PC-9 (cell line): ENCODE measurements at regions not wholly inside any gene's neighbourhood (a gene's known extent, or its start where the extent isn't known, plus 50 kb on each side); places are given as distances from the start of the nearest gene placed in this dataset.

Source experiments
- CTCF ChIP-seq: fragments of 200-600 bp; sonication (generic); conservative IDR thresholded peaks from 2 replicates; pipeline ENCODE4 v1.6.1; 2017; ENCODE audit warnings: mixed run types, antibody characterized with exemption, mild to moderate bottlenecking, moderate library complexity
- EZH2 ChIP-seq: fragments of 200-600 bp; sonication (generic); IDR thresholded peaks from 2 replicates; pipeline ENCODE4 v1.8.0; 2017; ENCODE audit warnings: antibody characterized with exemption, low read depth

DNA sequence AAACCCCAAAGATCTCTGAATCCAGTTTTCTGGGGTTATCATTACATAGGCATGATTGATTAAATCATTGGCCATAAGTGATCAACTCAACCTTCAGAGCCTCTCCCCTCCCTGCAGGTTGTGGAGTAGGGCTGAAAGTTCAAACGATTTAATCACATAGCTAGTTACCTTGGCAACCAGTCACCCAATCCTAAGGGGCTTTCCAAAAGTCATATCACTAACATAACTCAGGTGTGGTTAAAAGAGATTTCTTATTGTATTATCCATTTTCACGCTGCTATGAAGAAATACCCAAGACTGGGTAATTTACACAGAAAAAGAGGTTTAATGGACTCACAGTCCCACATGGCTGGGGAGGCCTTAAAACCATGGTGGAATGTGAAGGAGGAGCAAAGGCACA lies 935.1 kb upstream of the SLC35B3 start:
- TF ChIP-seq EZH2 (no peak), CTCF (no peak)
